ENCODE measurements at regions not wholly inside any gene's neighbourhood (a gene's known extent, or its start where the extent isn't known, plus 50 kb on each side); places are given as distances from the start of the nearest gene placed in this dataset.
A peak's percentile ranks its signal among the peaks of the same experiment; 100 is the strongest.

- Histone ChIP-seq H4K20me1 (ENCODE audit: low read length) (no peaks in the 10 kb centered on the region), H3K4me1 (ENCODE audit: insufficient read depth, low read length) (peaks cover 34% of the 10 kb centered on the region), H3F3A (ENCODE audit: low read length, unreplicated experiment) (no peaks in the 10 kb centered on the region), H3K9me3 (ENCODE audit: low read length) (no peaks in the 10 kb centered on the region), H3K79me2 (ENCODE audit: low read length) (no peaks in the 10 kb centered on the region; the same call in 1 of the 2 replicates), H3K27ac (ENCODE audit: low read length) (no peak overlapping the region), H3K36me3 (ENCODE audit: low read depth, low read length) (no peaks in the 10 kb centered on the region), H2AFZ (ENCODE audit: low read length) (no peak overlapping the region), H3K4me2 (ENCODE audit: low read length) (peak overlapping the region; percentile 15), H3K27me3 (ENCODE audit: low read length) (no peaks in the 10 kb centered on the region), H3K9me2 (replicated peaks; ENCODE audit: low read length) (no peaks in the 10 kb centered on the region), H3K4me3 (ENCODE audit: low read length) (no peak overlapping the region), H3K9ac (ENCODE audit: low read length) (no peak overlapping the region)
- BruUV-seq (replicated peaks), result no TSS peak
- ATAC-seq (no peak), DNase-seq (peak; percentile 22)
- TF ChIP-seq EZH2phosphoT487 (IDR thresholded peaks at IDR 0.05; ENCODE audit: borderline replicate concordance, low read length) (no peak), EZH2 (IDR thresholded peaks at IDR 0.05; ENCODE audit: low read length, unreplicated experiment) (no peak)
- TF ChIP-seq, protein P1, sequence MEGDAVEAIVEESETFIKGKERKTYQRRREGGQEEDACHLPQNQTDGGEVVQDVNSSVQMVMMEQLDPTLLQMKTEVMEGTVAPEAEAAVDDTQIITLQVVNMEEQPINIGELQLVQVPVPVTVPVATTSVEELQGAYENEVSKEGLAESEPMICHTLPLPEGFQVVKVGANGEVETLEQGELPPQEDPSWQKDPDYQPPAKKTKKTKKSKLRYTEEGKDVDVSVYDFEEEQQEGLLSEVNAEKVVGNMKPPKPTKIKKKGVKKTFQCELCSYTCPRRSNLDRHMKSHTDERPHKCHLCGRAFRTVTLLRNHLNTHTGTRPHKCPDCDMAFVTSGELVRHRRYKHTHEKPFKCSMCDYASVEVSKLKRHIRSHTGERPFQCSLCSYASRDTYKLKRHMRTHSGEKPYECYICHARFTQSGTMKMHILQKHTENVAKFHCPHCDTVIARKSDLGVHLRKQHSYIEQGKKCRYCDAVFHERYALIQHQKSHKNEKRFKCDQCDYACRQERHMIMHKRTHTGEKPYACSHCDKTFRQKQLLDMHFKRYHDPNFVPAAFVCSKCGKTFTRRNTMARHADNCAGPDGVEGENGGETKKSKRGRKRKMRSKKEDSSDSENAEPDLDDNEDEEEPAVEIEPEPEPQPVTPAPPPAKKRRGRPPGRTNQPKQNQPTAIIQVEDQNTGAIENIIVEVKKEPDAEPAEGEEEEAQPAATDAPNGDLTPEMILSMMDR (conservative IDR thresholded peaks at IDR 0.05; ENCODE audit: low read depth, low read length), result no peak
- ChIA-PET CTCF (no interaction called here), POLR2A (ENCODE audit: unreplicated experiment) (no interaction called here)
- intact Hi-C loops (cut with micrococcal nuclease), result no loop called here
These were observed 127.9 kb upstream of the LIMCH1 start for GRCh38 chr4:41410049-41410448.

GRCh38 chr4:41413670-41414411 lies 124.1 kb upstream of the LIMCH1 start:
- H2AFZ ChIP-seq (ENCODE audit: low read length), result no peak overlapping the region
- no peaks in the 10 kb centered on the region for H3K36me3 ChIP-seq (ENCODE audit: low read depth, low read length)
- H3K9me2 ChIP-seq (replicated peaks; ENCODE audit: low read length), result no peaks in the 10 kb centered on the region
- peak; percentile 71 for DNase-seq
- no TSS peak for BruUV-seq (replicated peaks)
- no peaks in the 10 kb centered on the region for H3F3A ChIP-seq (ENCODE audit: low read length, unreplicated experiment)
- no peak overlapping the region for H3K4me3 ChIP-seq (ENCODE audit: low read length)
- ATAC-seq, result peak; percentile 31
- intact Hi-C loops (cut with micrococcal nuclease), result no loop called here
- TF ChIP-seq EZH2phosphoT487 (IDR thresholded peaks at IDR 0.05; ENCODE audit: borderline replicate concordance, low read length) (no peak), EZH2 (IDR thresholded peaks at IDR 0.05; ENCODE audit: low read length, unreplicated experiment) (no peak)
- TF ChIP-seq, protein P1 (conservative IDR thresholded peaks at IDR 0.05; ENCODE audit: low read depth, low read length), result no peak
- no peaks in the 10 kb centered on the region; the same call in 1 of the 2 replicates for H3K79me2 ChIP-seq (ENCODE audit: low read length)
- H3K4me2 ChIP-seq (ENCODE audit: low read length), result peak overlapping the region; percentile 51
- POLR2A ChIA-PET (ENCODE audit: unreplicated experiment), result no interaction called here
- H3K4me1 ChIP-seq (ENCODE audit: insufficient read depth, low read length), result peaks cover 36% of the 10 kb centered on the region
- no peaks in the 10 kb centered on the region for H3K9me3 ChIP-seq (ENCODE audit: low read length)
- H3K27ac ChIP-seq (ENCODE audit: low read length), result no peak overlapping the region
- H4K20me1 ChIP-seq (ENCODE audit: low read length), result no peaks in the 10 kb centered on the region
- no peaks in the 10 kb centered on the region for H3K27me3 ChIP-seq (ENCODE audit: low read length)
- no peak overlapping the region for H3K9ac ChIP-seq (ENCODE audit: low read length)
- CTCF ChIA-PET, result no interaction called here

- BruUV-seq (replicated peaks), result no TSS peak
- Histone ChIP-seq H3K4me2 (ENCODE audit: low read length) (0 out of 2 replicates have a peak overlapping the region, but pooled peaks have one; percentile 51), H3F3A (ENCODE audit: low read length, unreplicated experiment) (no peaks in the 10 kb centered on the region), H3K4me1 (ENCODE audit: insufficient read depth, low read length) (peaks cover 32% of the 10 kb centered on the region), H4K20me1 (ENCODE audit: low read length) (no peaks in the 10 kb centered on the region), H3K79me2 (ENCODE audit: low read length) (no peaks in the 10 kb centered on the region; the same call in 1 of the 2 replicates), H3K9me2 (replicated peaks; ENCODE audit: low read length) (no peaks in the 10 kb centered on the region), H3K36me3 (ENCODE audit: low read depth, low read length) (no peaks in the 10 kb centered on the region), H2AFZ (ENCODE audit: low read length) (no peak overlapping the region), H3K27ac (ENCODE audit: low read length) (no peak overlapping the region), H3K9ac (ENCODE audit: low read length) (no peak overlapping the region), H3K4me3 (ENCODE audit: low read length) (no peak overlapping the region), H3K27me3 (ENCODE audit: low read length) (no peaks in the 10 kb centered on the region), H3K9me3 (ENCODE audit: low read length) (no peaks in the 10 kb centered on the region)
- ChIA-PET CTCF (no interaction called here), POLR2A (ENCODE audit: unreplicated experiment) (no interaction called here)
- TF ChIP-seq EZH2 (IDR thresholded peaks at IDR 0.05; ENCODE audit: low read length, unreplicated experiment), result no peak
- TF ChIP-seq EZH2phosphoT487 (IDR thresholded peaks at IDR 0.05; ENCODE audit: borderline replicate concordance, low read length), result no peak
- TF ChIP-seq, protein P1 (conservative IDR thresholded peaks at IDR 0.05; ENCODE audit: low read depth, low read length), result no peak
- ATAC-seq (no peak), DNase-seq (no peak)
- intact Hi-C loops (cut with micrococcal nuclease), result no loop called here
These were observed 123.6 kb upstream of the LIMCH1 start for GRCh38 chr4:41414412-41414779.

Measured in PC-3 (cell line).